H7 (cell line): ENCODE measurements at regions not wholly inside any gene's neighbourhood (a gene's known extent, or its start where the extent isn't known, plus 50 kb on each side); places are given as distances from the start of the nearest gene placed in this dataset.

ENCODE experiments used
- DNase-seq: peaks from one replicate; pipeline ENCODE4 v3.0.0; 2012
- H3K27me3 ChIP-seq: 2 replicates; pipeline ENCODE4 v1.6.0; 2011; ENCODE audit warnings: mild to moderate bottlenecking, low read length; ENCODE audit not compliant: control insufficient read depth, insufficient read depth
- H3K36me3 ChIP-seq: replicated peaks from 2 replicates; pipeline ENCODE4 v1.5.1; 2011; ENCODE audit warnings: low read length; ENCODE audit not compliant: control insufficient read depth, insufficient read depth
- H3K4me3 ChIP-seq: 2 replicates; pipeline ENCODE4 v1.5.1; 2011; ENCODE audit warnings: low read depth, mild to moderate bottlenecking, control low read depth, low read length, moderate library complexity; ENCODE audit not compliant: insufficient read depth

- Histone ChIP-seq H3K36me3 (no peaks in the 10 kb centered on the region), H3K27me3 (no peaks in the 10 kb centered on the region), H3K4me3 (no peak overlapping the region)
- no peak for DNase-seq
Measured at GRCh38 chr3:159513444-159513843, 475.2 kb upstream of the IL12A start.

GRCh38 chr3:159513867-159514380 is 474.7 kb upstream of the IL12A start:
- no peak for DNase-seq
- H3K4me3 ChIP-seq = no peak overlapping the region
- H3K27me3 ChIP-seq = no peaks in the 10 kb centered on the region
- no peaks in the 10 kb centered on the region for H3K36me3 ChIP-seq

DNA sequence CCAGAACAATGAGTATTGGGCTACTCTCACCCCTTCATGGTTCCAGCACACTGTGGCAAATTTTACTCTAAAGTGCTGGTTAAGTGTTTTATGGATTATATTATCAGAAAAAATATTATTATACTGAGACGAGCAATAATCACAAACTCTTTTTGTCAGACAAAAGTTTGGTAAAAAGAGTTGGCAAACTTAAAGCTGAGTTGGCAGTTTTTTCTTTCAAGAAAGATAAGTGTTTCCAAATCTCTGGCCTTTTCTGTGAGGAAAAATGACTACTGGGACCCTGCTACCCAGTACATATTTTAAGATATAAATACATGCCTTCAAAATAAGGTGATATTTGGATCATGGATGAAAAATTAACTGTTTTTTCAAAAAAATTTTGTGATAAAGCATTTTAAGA is 471.5 kb upstream of the IL12A start:
- no peak for DNase-seq
- no peaks in the 10 kb centered on the region for H3K27me3 ChIP-seq
- H3K36me3 ChIP-seq = no peaks in the 10 kb centered on the region
- H3K4me3 ChIP-seq = no peak overlapping the region

GRCh38 chr3:159520638-159521037 is 468.0 kb upstream of the IL12A start:
- Histone ChIP-seq H3K27me3 (no peaks in the 10 kb centered on the region), H3K36me3 (no peaks in the 10 kb centered on the region)
- DNase-seq = no peak

GRCh38 chr3:159522276-159522675 is 466.4 kb upstream of the IL12A start:
- Histone ChIP-seq H3K36me3 (no peaks in the 10 kb centered on the region), H3K27me3 (no peaks in the 10 kb centered on the region), H3K4me3 (no peak overlapping the region)
- DNase-seq = no peak

More at GRCh38 chr3:159520638-159521037, 468.0 kb upstream of the IL12A start:
- no peak overlapping the region for H3K4me3 ChIP-seq

- H3K27me3 ChIP-seq = no peaks in the 10 kb centered on the region
- no peak overlapping the region for H3K4me3 ChIP-seq
- no peak for DNase-seq
- H3K36me3 ChIP-seq = no peaks in the 10 kb centered on the region
Measured at GRCh38 chr3:159528251-159528895, 460.3 kb upstream of the IL12A start.

DNA sequence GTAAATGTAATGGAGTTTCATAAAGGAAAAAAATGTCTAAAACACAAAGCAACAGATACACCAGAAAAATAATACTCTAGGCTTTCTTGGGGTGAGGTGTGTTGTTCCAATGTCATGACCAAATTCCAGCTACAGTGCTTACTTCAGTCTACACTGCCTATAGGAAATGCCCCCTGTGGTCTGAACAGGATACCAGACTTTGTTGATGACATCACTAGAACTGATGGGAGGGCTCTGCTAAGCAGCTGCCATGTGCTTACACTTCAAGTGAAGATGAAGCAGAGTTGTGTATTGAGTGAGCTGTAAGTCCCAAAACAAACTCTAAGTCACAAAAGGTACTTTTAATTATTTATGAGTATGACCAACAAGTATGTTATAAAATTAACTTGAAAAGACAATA is 456.1 kb upstream of the IL12A start:
- Histone ChIP-seq H3K27me3 (no peaks in the 10 kb centered on the region), H3K36me3 (no peaks in the 10 kb centered on the region), H3K4me3 (no peak overlapping the region)
- DNase-seq = no peak

DNA sequence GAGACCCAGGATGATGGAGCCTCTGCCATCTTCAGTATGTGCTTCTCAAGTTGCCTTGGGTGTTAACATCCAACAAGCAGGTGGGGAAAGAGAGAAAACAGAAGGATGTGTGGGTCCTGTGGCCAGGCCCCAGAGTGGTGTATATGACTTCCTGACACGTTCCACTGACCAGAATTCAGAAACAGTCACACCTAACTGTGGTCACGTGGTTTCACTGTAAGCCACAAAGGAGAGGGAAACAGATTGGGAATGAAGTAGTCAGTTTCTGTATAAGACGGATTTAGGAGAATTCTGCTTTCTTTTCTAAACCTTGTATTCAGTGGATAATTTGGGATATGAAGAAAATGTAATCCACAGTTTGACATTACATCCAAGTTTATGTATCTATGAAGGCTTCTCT is 454.1 kb upstream of the IL12A start:
- no peaks in the 10 kb centered on the region for H3K27me3 ChIP-seq
- no peak for DNase-seq
- no peak overlapping the region for H3K4me3 ChIP-seq
- H3K36me3 ChIP-seq = no peaks in the 10 kb centered on the region

- Histone ChIP-seq H3K4me3 (no peak overlapping the region), H3K36me3 (no peaks in the 10 kb centered on the region), H3K27me3 (no peaks in the 10 kb centered on the region)
- no peak for DNase-seq
Measured at GRCh38 chr3:159536876-159537275, 451.8 kb upstream of the IL12A start.

DNA sequence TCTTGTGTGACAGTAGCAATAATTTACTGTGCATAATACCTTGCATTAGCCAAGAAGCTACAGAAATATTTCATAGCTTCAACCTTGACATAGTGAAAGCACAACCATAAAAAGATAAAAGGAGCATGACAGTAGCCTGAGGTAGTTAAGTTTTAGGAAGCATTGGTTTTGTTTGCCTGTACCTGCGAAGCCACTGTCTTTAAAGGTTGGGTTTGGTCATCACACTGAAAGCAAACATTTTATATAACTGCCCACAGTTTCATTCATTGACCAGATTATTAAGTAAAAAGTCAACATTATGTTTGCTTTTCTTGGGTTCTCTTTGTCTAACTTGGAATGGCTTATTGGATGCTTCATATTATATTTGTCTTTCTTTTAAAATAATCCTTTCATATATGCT is 450.1 kb upstream of the IL12A start:
- Histone ChIP-seq H3K36me3 (no peaks in the 10 kb centered on the region), H3K27me3 (no peaks in the 10 kb centered on the region), H3K4me3 (no peak overlapping the region)
- no peak for DNase-seq

DNA sequence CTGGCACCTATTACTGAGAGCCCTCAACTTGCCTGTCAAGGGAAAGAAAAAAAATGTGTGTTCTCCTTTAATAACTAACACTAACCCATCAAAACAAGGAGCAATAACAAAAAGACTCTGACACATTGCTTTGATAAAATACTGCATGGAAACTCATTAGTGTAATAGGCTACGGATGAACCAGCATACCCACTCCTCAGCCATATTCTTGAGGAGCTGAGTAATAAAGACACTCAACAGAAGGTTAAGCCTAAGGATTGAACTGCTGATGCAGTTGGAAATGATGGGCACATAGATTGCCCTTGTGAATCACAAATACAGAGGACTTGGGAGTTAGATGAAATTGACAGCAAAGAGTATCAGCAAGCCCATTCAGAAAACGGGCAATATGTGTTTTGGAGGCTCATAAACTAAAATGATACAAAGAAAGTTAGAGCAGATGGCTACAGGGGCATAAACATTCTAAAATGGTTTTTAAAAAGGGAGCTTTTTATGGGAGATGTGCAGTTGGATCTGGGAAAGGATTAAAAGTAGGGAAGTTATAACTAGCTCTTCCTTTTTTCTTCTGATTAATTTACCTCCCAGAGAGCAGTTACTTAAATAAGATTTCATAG is 447.6 kb upstream of the IL12A start:
- DNase-seq = no peak
- no peaks in the 10 kb centered on the region for H3K27me3 ChIP-seq

DNA sequence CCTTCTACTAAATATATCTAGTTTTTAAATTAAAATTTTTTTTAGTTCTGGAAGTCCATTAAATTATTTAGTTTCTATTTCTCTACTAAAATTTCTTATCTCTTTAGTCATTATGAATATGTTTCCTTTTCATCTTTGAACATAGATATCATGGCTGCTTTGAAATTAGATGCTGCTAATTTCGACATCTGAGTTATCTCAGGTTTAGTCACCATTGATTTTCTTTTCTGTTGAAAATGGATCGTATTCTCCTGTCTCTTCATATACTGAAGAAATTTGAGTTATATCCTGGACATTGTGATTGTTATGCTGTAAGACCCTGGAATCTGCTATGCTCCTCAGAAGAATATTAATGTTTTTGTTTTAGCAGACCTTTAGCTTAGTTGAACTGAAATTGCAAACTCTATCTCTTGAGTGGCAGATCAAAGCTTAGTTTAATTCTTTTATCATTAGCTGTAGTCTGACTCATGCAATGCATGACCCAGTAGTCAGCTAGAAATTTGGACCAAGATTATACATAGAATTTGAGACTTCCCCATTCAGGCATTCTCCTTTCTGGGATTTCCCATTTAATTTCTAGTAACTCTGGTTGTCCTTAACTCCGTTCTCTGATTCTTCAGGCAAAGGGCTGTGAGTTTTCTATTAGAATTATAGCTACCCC is 439.8 kb upstream of the IL12A start:
- Histone ChIP-seq H3K36me3 (no peaks in the 10 kb centered on the region), H3K4me3 (no peak overlapping the region), H3K27me3 (no peaks in the 10 kb centered on the region)
- no peak for DNase-seq

More for the DNA sequence above, 447.6 kb upstream of the IL12A start:
- Histone ChIP-seq H3K36me3 (no peaks in the 10 kb centered on the region), H3K4me3 (no peak overlapping the region)

DNA sequence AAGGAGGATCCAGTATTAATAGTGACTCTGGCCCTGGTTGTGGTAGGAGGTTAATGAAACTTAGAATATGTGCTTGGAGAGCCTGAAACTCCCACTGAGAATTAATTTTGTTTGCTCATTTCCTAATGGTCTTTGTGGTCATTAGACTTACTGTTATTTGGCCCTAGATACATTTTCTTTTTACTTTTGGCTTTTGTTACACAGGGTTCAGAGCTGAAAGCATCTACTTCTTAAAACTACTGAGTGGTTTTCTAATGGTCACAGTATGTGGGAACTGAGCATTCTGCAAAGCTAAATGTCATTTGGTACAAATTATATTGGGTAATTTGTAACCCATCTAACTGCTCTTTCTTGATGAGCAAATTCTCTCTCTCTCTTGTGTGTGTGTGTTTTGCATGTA is 433.4 kb upstream of the IL12A start:
- H3K36me3 ChIP-seq = no peaks in the 10 kb centered on the region
- no peak for DNase-seq

DNA sequence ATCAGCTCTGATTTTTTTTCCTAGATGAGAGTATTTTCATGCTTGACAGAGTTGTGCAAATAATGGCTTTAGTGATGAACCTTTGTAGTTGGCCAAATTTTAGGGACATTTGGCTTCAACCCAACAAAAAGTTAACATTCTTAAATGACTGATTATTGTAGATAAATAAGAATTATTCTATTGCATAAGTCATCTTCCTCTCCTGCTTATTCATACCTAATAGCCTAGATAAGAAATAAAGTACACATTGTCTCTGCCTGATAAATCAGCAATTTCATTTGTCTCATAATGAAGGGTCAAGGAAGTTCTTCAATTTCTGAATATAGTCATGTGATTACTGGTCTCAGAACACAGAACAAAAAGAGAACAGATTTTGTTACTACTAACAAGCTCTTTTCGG is 428.9 kb upstream of the IL12A start:
- DNase-seq = no peak

More for the DNA sequence above, 433.4 kb upstream of the IL12A start:
- Histone ChIP-seq H3K27me3 (peaks cover 12% of the 10 kb centered on the region), H3K4me3 (no peak overlapping the region)

More for the DNA sequence above, 428.9 kb upstream of the IL12A start:
- H3K4me3 ChIP-seq = no peak overlapping the region
- H3K27me3 ChIP-seq = peaks cover 12% of the 10 kb centered on the region
- H3K36me3 ChIP-seq = no peaks in the 10 kb centered on the region
